GM23338 (cell line): ENCODE measurements at regions not wholly inside any gene's neighbourhood (a gene's known extent, or its start where the extent isn't known, plus 50 kb on each side); places are given as distances from the start of the nearest gene placed in this dataset.

Experiments used
- ATAC-seq: fragments of 200-7000 bp; cut with Tn5 transposase; 3 replicates; pipeline ENCODE4 v1.9.1; 2020
- DNase-seq: peaks from one replicate; pipeline ENCODE4 v3.0.0-alpha.2; 2015; ENCODE audit warnings: low spot score
- H2AFZ ChIP-seq: fragments of 200-600 bp; sonication (generic); 2 replicates; pipeline ENCODE4 v1.8.0; 2016; ENCODE audit warnings: antibody characterized with exemption, mild to moderate bottlenecking, moderate library complexity
- H3F3A ChIP-seq: fragments of 200-600 bp; sonication (generic); replicated peaks from 2 replicates; pipeline ENCODE4 v1.8.0; 2017; ENCODE audit warnings: antibody characterized with exemption, mixed run types, low read depth
- H3K27ac ChIP-seq: fragments of 200-600 bp; sonication (generic); 2 replicates; pipeline ENCODE4 v1.6.1; 2016; ENCODE audit warnings: low read depth
- H3K27me3 ChIP-seq: fragments of 200-600 bp; sonication (generic); 2 replicates; pipeline ENCODE4 v1.8.0; 2016; ENCODE audit warnings: mild to moderate bottlenecking, mixed run types, moderate library complexity; ENCODE audit not compliant: insufficient read depth
- H3K36me3 ChIP-seq: fragments of 200-600 bp; sonication (generic); 2 replicates; pipeline ENCODE4 v1.8.0; 2016; ENCODE audit warnings: mild to moderate bottlenecking; ENCODE audit not compliant: insufficient read depth
- H3K4me1 ChIP-seq: fragments of 200-600 bp; sonication (generic); 2 replicates; pipeline ENCODE4 v1.8.0; 2016; ENCODE audit warnings: mild to moderate bottlenecking, moderate library complexity; ENCODE audit not compliant: insufficient read depth
- H3K4me2 ChIP-seq: fragments of 200-600 bp; sonication (generic); 2 replicates; pipeline ENCODE4 v1.7.1; 2017; ENCODE audit warnings: mixed run types
- H3K4me3 ChIP-seq: fragments of 200-600 bp; sonication (generic); 2 replicates; pipeline ENCODE4 v1.6.1; 2016; ENCODE audit warnings: mixed run types
- H3K79me2 ChIP-seq: fragments of 200-600 bp; sonication (generic); replicated peaks from 2 replicates; pipeline ENCODE4 v1.8.0; 2017; ENCODE audit warnings: mild to moderate bottlenecking; ENCODE audit not compliant: insufficient read depth
- H3K9me2 ChIP-seq: fragments of 200-600 bp; sonication (generic); 2 replicates; pipeline ENCODE4 v1.8.0; 2017; ENCODE audit not compliant: insufficient read depth
- H4K20me1 ChIP-seq: fragments of 200-600 bp; sonication (generic); replicated peaks from 2 replicates; pipeline ENCODE4 v1.8.0; 2017; ENCODE audit warnings: mild to moderate bottlenecking; ENCODE audit not compliant: insufficient read depth
- H3K27ac Mint-ChIP-seq: 2 replicates; pipeline ENCODE4 v1.8.0; 2020; ENCODE audit warnings: inconsistent platforms, mild to moderate bottlenecking, moderate library complexity, mixed read lengths
- H3K27me3 Mint-ChIP-seq: 3 replicates; pipeline ENCODE4 v1.8.0; 2022; ENCODE audit warnings: low read depth, mild to moderate bottlenecking, moderate library complexity, mixed read lengths, inconsistent platforms; ENCODE audit not compliant: insufficient read depth, poor library complexity
- H3K36me3 Mint-ChIP-seq: 3 replicates; pipeline ENCODE4 v1.8.0; 2021; ENCODE audit warnings: low read depth, mild to moderate bottlenecking, inconsistent platforms, moderate library complexity, mixed read lengths
- H3K4me1 Mint-ChIP-seq: 3 replicates; pipeline ENCODE4 v1.8.0; 2020; ENCODE audit warnings: mild to moderate bottlenecking, inconsistent platforms, mixed read lengths
- H3K4me3 Mint-ChIP-seq: 3 replicates; pipeline ENCODE4 v1.8.0; 2021; ENCODE audit warnings: moderate library complexity, mild to moderate bottlenecking, inconsistent platforms, mixed read lengths
- H3K9me3 Mint-ChIP-seq: 3 replicates; pipeline ENCODE4 v1.8.0; 2020; ENCODE audit warnings: moderate library complexity, mild to moderate bottlenecking, inconsistent platforms, mixed read lengths
- CREB1 ChIP-seq: fragments of 250-450 bp; sonication (Bioruptor Pico); IDR thresholded peaks from 2 replicates; pipeline ENCODE4 v1.5.0; 2020; ENCODE audit warnings: low read depth, mild to moderate bottlenecking, moderate library complexity
- CTCF ChIP-seq, 2 experiments: fragments of 200-600 bp in 1 of 2; sonication (generic) in 1 of 2; conservative IDR thresholded peaks; 2 replicates each; pipeline versions ENCODE4 v1.5.1 to v1.6.1; 2016 to 2017; ENCODE audit warnings: antibody characterized with exemption in 2 of 2, low read depth in 2 of 2, mild to moderate bottlenecking in 2 of 2, moderate library complexity in 1 of 2
- ETS1 ChIP-seq: IDR thresholded peaks from 2 replicates; pipeline ENCODE4 v1.6.1; 2016; ENCODE audit warnings: antibody characterized with exemption
- EZH2 ChIP-seq: fragments of 200-600 bp; sonication (generic); IDR thresholded peaks from one replicate; pipeline ENCODE4 v1.8.0; 2017; ENCODE audit warnings: antibody characterized with exemption, mild to moderate bottlenecking, low read depth; ENCODE audit not compliant: unreplicated experiment
- EZH2phosphoT487 ChIP-seq: fragments of 200-600 bp; sonication (generic); IDR thresholded peaks from one replicate; pipeline ENCODE4 v1.8.1; 2018; ENCODE audit warnings: antibody characterized with exemption; ENCODE audit not compliant: unreplicated experiment
- JUNB ChIP-seq: IDR thresholded peaks from one replicate; pipeline ENCODE4 v1.6.1; 2016; ENCODE audit warnings: antibody characterized with exemption; ENCODE audit not compliant: unreplicated experiment
- NANOG ChIP-seq: IDR thresholded peaks from 2 replicates; pipeline ENCODE4 v1.6.1; 2016; ENCODE audit warnings: antibody characterized with exemption, borderline replicate concordance
- POLR2AphosphoS5 ChIP-seq: IDR thresholded peaks from 2 replicates; pipeline ENCODE4 v1.6.1; 2016; ENCODE audit warnings: antibody characterized with exemption, low read depth
- REST ChIP-seq: IDR thresholded peaks from one replicate; pipeline ENCODE4 v1.6.1; 2018; ENCODE audit warnings: antibody characterized with exemption; ENCODE audit not compliant: unreplicated experiment
- STAT1 ChIP-seq: IDR thresholded peaks from one replicate; pipeline ENCODE4 v1.6.1; 2016; ENCODE audit warnings: antibody characterized with exemption; ENCODE audit not compliant: unreplicated experiment
- ZNF114 ChIP-seq: fragments of 250-450 bp; sonication (Bioruptor Pico); IDR thresholded peaks from 2 replicates; pipeline ENCODE4 v1.5.0; 2020; ENCODE audit warnings: mild to moderate bottlenecking, moderate library complexity
- ZNF331 ChIP-seq: fragments of 250-450 bp; sonication (Bioruptor Pico); IDR thresholded peaks from 2 replicates; pipeline ENCODE4 v1.5.0; 2020; ENCODE audit warnings: low read depth, mild to moderate bottlenecking, moderate library complexity
- ZNF462 ChIP-seq: fragments of 250-450 bp; sonication (Bioruptor Pico); IDR thresholded peaks from 2 replicates; pipeline ENCODE4 v1.5.0; 2020; ENCODE audit warnings: mild to moderate bottlenecking, moderate library complexity

GRCh38 chr2:180449171-180449915, 442.2 kb upstream of the CWC22 start:
- no peaks in the 10 kb centered on the region for H3K27me3 ChIP-seq
- no peaks in the 10 kb centered on the region for H3K4me1 ChIP-seq
- no peaks in the 10 kb centered on the region for H3K79me2 ChIP-seq
- H3K4me1 Mint-ChIP-seq: no peaks in the 10 kb centered on the region
- no peak overlapping the region for H3K27ac Mint-ChIP-seq
- H2AFZ ChIP-seq: no peak overlapping the region
- peaks cover 2% of the 10 kb centered on the region; the same call in 1 of the 2 replicates for H3K9me2 ChIP-seq
- no peaks in the 10 kb centered on the region for H4K20me1 ChIP-seq
- H3K4me2 ChIP-seq: no peak overlapping the region
- no peaks in the 10 kb centered on the region for H3K36me3 ChIP-seq
- no peaks in the 10 kb centered on the region for H3K36me3 Mint-ChIP-seq
- no peak overlapping the region for H3K4me3 ChIP-seq
- ATAC-seq (no peak), DNase-seq (no peak)
- no peaks in the 10 kb centered on the region for H3K27me3 Mint-ChIP-seq
- H3K27ac ChIP-seq: no peak overlapping the region
- TF ChIP-seq STAT1: no peak
- TF ChIP-seq NANOG: no peak
- no peak for TF ChIP-seq REST
- no peak for TF ChIP-seq ETS1
- TF ChIP-seq ZNF462 (CRISPR knock-in tag): no peak
- TF ChIP-seq ZNF114 (CRISPR knock-in tag): no peak
- TF ChIP-seq EZH2: no peak
- no peak for TF ChIP-seq EZH2phosphoT487
- TF ChIP-seq ZNF331 (CRISPR knock-in tag): no peak
- TF ChIP-seq JUNB: no peak
- no peak for TF ChIP-seq CREB1 (CRISPR knock-in tag)
- no peak for TF ChIP-seq CTCF (conservative IDR thresholded peaks at IDR 0.05; ENCODE audit: low read depth in 2 of 2)
- no peak for TF ChIP-seq POLR2AphosphoS5
- H3K9me3 Mint-ChIP-seq: no peaks in the 10 kb centered on the region
- no peaks in the 10 kb centered on the region for H3F3A ChIP-seq
- H3K4me3 Mint-ChIP-seq: no peak overlapping the region
